Thyroid gland (tissue), 4 donors: ENCODE measurements at regions not wholly inside any gene's neighbourhood (a gene's known extent, or its start where the extent isn't known, plus 50 kb on each side); places are given as distances from the start of the nearest gene placed in this dataset.

Experiments
- DNase-seq, 2 donors: peaks; one replicate each; pipeline ENCODE4 v3.0.0-alpha.2; 2019
- H3K27ac ChIP-seq, 3 donors: fragments of 200-600 bp; sonication (generic); 1 replicate in 2 of 3; 2 replicates in 1 of 3; pipeline ENCODE4 v1.5.1; 2016 to 2019; ENCODE audit warnings: mild to moderate bottlenecking in 1 of 3, moderate library complexity in 1 of 3
- H3K27me3 ChIP-seq: fragments of 200-600 bp; sonication (generic); one replicate; pipeline ENCODE4 v1.5.1; 2019
- H3K36me3 ChIP-seq, 2 donors: fragments of 200-600 bp; sonication (generic); one replicate each; pipeline ENCODE4 v1.5.1; 2016 to 2019
- H3K4me1 ChIP-seq, 2 donors: fragments of 200-600 bp; sonication (generic); one replicate each; pipeline ENCODE4 v1.5.1; 2017 to 2019
- H3K4me3 ChIP-seq, 3 donors: fragments of 200-600 bp; sonication (generic); replicated peaks in 1 of 3; 1 replicate in 2 of 3; 2 replicates in 1 of 3; pipeline ENCODE4 v1.5.1; 2016; ENCODE audit warnings: mild to moderate bottlenecking in 1 of 3
- H3K9me3 ChIP-seq: fragments of 200-600 bp; sonication (generic); one replicate; pipeline ENCODE4 v1.5.1; 2017
- POLR2A ChIP-seq, 2 donors: fragments of 450-650 bp; IDR thresholded peaks; one replicate each; pipeline ENCODE4 v1.6.1; 2017; ENCODE audit warnings: antibody characterized with exemption in 2 of 2, mild to moderate bottlenecking in 2 of 2, moderate library complexity in 1 of 2
- WGBS, 2 donors: methylation state at CpG; one replicate each; pipeline ENCODE4 v1.1.5; 2017; 5-methylcytosine and 5-hydroxymethylcytosine counted together
- intact Hi-C: fragments of 100-400 bp; cut with DNase I; formaldehyde crosslinking; loops from one replicate; pipeline ENCODE4 v1.15.1; 2023
- TF ChIP-seq, protein P1 (sequence below), 6 experiments: fragments of 200-600 bp in 3 of 6; fragments of 450-650 bp in 3 of 6; sonication (generic) in 3 of 6; IDR thresholded peaks; one replicate each; pipeline ENCODE4 v1.5.1; 2016 to 2019; ENCODE audit warnings: antibody characterized with exemption in 6 of 6, mild to moderate bottlenecking in 2 of 6, inconsistent platforms in 1 of 6, moderate library complexity in 1 of 6

DNA sequence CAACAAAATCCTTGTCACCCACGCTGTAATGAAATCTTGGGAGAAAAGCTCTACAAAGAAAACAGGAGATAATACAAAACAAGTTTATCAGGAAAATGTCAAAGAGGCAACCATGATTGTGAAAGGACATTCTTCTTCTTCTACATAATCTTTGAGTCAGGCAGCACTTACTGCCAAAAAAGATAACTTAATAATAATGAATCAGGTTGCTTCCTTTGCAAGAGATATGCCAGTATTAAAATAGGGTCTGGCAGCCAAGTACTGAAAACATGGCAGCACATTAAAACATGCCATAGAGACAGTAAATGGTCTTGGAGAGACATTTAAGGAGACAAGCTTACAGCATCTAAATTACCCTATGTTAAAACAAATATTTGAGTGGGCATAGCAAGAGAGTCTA, 1573.4 kb downstream of the EFNA5 start:
- 66 to 71% methylated on average over 1 of the region's 1 CpG for WGBS, 2 donors
- Histone ChIP-seq H3K27ac (no peak overlapping the region), H3K4me1 (no peaks in the 10 kb centered on the region), H3K27me3 (no peaks in the 10 kb centered on the region), H3K4me3 (no peak overlapping the region), H3K36me3 (no peaks in the 10 kb centered on the region), H3K9me3 (no peaks in the 10 kb centered on the region)
- TF ChIP-seq POLR2A (IDR thresholded peaks at IDR 0.05), result no peak
- TF ChIP-seq, protein P1, sequence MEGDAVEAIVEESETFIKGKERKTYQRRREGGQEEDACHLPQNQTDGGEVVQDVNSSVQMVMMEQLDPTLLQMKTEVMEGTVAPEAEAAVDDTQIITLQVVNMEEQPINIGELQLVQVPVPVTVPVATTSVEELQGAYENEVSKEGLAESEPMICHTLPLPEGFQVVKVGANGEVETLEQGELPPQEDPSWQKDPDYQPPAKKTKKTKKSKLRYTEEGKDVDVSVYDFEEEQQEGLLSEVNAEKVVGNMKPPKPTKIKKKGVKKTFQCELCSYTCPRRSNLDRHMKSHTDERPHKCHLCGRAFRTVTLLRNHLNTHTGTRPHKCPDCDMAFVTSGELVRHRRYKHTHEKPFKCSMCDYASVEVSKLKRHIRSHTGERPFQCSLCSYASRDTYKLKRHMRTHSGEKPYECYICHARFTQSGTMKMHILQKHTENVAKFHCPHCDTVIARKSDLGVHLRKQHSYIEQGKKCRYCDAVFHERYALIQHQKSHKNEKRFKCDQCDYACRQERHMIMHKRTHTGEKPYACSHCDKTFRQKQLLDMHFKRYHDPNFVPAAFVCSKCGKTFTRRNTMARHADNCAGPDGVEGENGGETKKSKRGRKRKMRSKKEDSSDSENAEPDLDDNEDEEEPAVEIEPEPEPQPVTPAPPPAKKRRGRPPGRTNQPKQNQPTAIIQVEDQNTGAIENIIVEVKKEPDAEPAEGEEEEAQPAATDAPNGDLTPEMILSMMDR (IDR thresholded peaks at IDR 0.05), result no peak
- intact Hi-C loops, result no loop called here
- no peak for DNase-seq

DNA sequence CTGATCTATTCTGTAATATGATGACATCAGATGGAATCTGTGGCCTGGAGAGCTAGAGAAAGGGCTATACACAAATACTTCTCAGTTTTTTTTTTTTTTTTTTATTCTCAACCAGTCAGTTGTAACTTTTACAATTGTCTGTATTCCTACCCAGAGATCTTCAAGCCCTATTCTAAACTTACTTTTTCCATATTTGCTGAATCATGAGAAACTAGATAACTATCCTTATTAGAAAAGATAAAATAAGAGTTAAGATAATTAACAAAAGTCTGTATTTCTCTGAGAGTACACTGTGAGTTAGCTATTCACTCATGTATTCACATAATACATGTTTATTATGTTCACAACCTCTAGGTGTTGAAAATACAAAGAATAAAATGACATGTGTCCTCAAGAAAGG, 1575.9 kb downstream of the EFNA5 start:
- Histone ChIP-seq H3K27me3 (no peaks in the 10 kb centered on the region), H3K4me1 (no peaks in the 10 kb centered on the region), H3K36me3 (no peaks in the 10 kb centered on the region), H3K4me3 (no peak overlapping the region), H3K27ac (no peak overlapping the region), H3K9me3 (no peaks in the 10 kb centered on the region)
- intact Hi-C loops, result no loop called here
- DNase-seq, result no peak
- TF ChIP-seq POLR2A (IDR thresholded peaks at IDR 0.05), result no peak

DNA sequence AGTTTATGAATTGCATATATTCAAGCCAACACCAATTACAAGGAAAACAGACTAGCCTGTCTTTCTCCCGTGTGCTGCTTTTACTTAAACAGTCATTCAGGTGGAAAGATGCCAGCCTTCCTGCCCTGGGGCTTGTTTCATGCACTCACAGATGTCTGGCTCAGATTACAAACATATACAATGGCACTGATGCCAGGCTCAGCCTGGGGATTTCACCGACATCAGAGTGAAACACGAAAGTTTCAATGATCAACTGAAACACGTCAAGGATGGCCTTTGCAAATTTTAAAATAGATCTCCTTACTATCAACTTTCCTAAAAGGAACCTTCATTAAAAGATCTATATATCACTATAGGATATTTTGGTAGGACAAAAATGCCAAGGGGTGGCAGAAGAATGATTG, 1576.5 kb downstream of the EFNA5 start:
- TF ChIP-seq POLR2A (IDR thresholded peaks at IDR 0.05), result no peak
- TF ChIP-seq, protein P1 (IDR thresholded peaks at IDR 0.05), result no peak
- intact Hi-C loops, result no loop called here
- 31 to 42% methylated on average over 4 of the region's 4 CpGs for WGBS, 2 donors

DNA sequence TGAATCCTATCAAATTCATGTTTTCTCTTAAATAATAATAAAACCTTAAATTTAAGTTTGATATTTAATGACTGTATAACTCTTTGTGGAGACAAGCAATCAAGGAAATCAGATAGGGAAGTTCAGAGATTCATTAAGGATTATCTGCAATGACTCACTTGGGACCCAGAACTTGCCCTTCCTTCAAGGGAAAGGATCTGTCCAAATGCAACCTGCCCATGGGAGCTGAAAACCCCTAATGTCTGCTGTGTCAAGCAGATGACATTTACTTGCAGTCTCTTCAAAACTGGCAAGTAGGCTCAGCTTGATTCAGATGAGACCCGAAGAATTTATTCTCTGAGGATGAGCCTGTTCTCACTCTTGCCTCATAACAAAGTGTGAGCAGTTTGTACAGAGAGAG, 1577.6 kb downstream of the EFNA5 start:
- DNase-seq, result no peak
- TF ChIP-seq, protein P1 (IDR thresholded peaks at IDR 0.05), result no peak
- no peak for TF ChIP-seq POLR2A (IDR thresholded peaks at IDR 0.05)
- 76 to 90% methylated on average over 1 of the region's 1 CpG for WGBS, 2 donors

More for the DNA sequence above, 1576.5 kb downstream of the EFNA5 start:
- Histone ChIP-seq H3K4me1 (no peaks in the 10 kb centered on the region), H3K27me3 (no peaks in the 10 kb centered on the region), H3K9me3 (no peaks in the 10 kb centered on the region), H3K27ac (no peak overlapping the region), H3K36me3 (no peaks in the 10 kb centered on the region), H3K4me3 (no peak overlapping the region)
- no peak for DNase-seq

DNA sequence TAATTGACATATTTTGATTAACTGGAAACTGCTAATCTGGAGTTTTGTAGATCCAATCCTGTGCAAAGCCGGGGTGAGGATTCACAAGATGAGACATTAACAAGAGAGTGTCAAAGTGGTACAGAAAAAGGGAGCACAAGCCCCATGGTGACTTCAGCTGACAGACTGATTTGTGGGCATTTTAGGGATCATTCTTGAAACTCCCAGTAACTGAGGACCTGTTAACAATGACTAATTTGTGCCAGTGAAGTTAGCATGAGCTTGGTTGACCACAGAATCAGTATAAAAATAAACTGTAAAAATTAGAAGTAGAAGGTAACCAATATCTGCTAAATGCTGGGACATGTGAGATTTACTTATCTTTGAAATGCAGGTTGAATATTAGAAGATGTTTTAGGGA, 1578.3 kb downstream of the EFNA5 start:
- DNase-seq, result no peak
- Histone ChIP-seq H3K4me3 (no peak overlapping the region), H3K9me3 (no peaks in the 10 kb centered on the region), H3K27me3 (no peaks in the 10 kb centered on the region), H3K36me3 (no peaks in the 10 kb centered on the region), H3K4me1 (no peaks in the 10 kb centered on the region), H3K27ac (no peak overlapping the region)
- intact Hi-C loops, result no loop called here
- 79 to 90% methylated on average over 1 of the region's 1 CpG for WGBS, 2 donors
- TF ChIP-seq, protein P1 (IDR thresholded peaks at IDR 0.05), result no peak
- no peak for TF ChIP-seq POLR2A (IDR thresholded peaks at IDR 0.05)

More for the DNA sequence above, 1577.6 kb downstream of the EFNA5 start:
- no peak overlapping the region for H3K27ac ChIP-seq
- H3K4me3 ChIP-seq, result no peak overlapping the region
- no peaks in the 10 kb centered on the region for H3K27me3 ChIP-seq
- no peaks in the 10 kb centered on the region for H3K36me3 ChIP-seq
- no peaks in the 10 kb centered on the region for H3K9me3 ChIP-seq
- H3K4me1 ChIP-seq, result no peaks in the 10 kb centered on the region
- intact Hi-C loops, result no loop called here

DNA sequence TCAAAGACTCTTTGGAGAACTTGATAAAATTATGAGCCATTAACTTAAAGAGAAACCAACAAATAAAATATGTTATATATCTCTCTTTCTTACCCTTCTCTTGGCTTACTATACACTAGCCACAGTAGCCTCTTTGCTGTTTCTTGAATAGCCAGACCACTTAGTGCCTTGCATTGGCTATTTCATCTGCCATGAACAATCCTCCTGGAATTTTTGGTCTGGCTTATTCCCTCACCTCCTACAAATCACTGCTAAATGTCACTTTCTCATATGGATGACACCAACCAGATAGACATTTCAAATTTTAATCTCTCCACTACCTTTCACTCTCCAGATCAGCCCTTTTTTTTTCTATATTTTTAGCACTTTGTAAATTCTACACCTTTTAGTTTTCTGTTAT, 1581.7 kb downstream of the EFNA5 start:
- no peak for DNase-seq
- no peak overlapping the region for H3K27ac ChIP-seq
- H3K9me3 ChIP-seq, result no peaks in the 10 kb centered on the region
- no peaks in the 10 kb centered on the region for H3K27me3 ChIP-seq
- H3K36me3 ChIP-seq, result no peaks in the 10 kb centered on the region
- intact Hi-C loops, result no loop called here
- H3K4me3 ChIP-seq, result no peak overlapping the region
- no peak for TF ChIP-seq POLR2A (IDR thresholded peaks at IDR 0.05)
- TF ChIP-seq, protein P1 (IDR thresholded peaks at IDR 0.05), result no peak
- H3K4me1 ChIP-seq, result no peaks in the 10 kb centered on the region
